Neural progenitor cell (in vitro differentiated cells): ENCODE measurements at regions not wholly inside any gene's neighbourhood (a gene's known extent, or its start where the extent isn't known, plus 50 kb on each side); places are given as distances from the start of the nearest gene placed in this dataset.

Experiments
- CTCF ChIP-seq: fragments of 200-600 bp; sonication (generic); IDR thresholded peaks from 2 replicates; pipeline ENCODE4 v1.5.1; 2017; ENCODE audit warnings: antibody characterized with exemption, mild to moderate bottlenecking
- EZH2 ChIP-seq: fragments of 200-600 bp; sonication (generic); IDR thresholded peaks from 2 replicates; pipeline ENCODE4 v1.6.1; 2017; ENCODE audit warnings: antibody characterized with exemption, mild to moderate bottlenecking, moderate library complexity
- EZH2phosphoT487 ChIP-seq: fragments of 200-600 bp; sonication (generic); IDR thresholded peaks from 2 replicates; pipeline ENCODE4 v1.6.1; 2017; ENCODE audit warnings: antibody characterized with exemption

GRCh38 chr18:8951491-8951890 is 151.0 kb upstream of the NDUFV2 start:
- TF ChIP-seq CTCF (no peak), EZH2 (no peak), EZH2phosphoT487 (no peak)
